Activated CD8-positive, alpha-beta T cell treated with anti-CD3 and anti-CD28 coated beads, Interleukin-2, amount 10 ng/mL, durations not matched to agents 7 days and 5 days (primary cell): ENCODE measurements at regions not wholly inside any gene's neighbourhood (a gene's known extent, or its start where the extent isn't known, plus 50 kb on each side); places are given as distances from the start of the nearest gene placed in this dataset.

Experiments
- ATAC-seq: fragments of 150-1000 bp; cut with Tn5 transposase; one replicate; pipeline ENCODE4 v1.10.0; 2021; ENCODE audit warnings: moderate library complexity
- CTCF ChIA-PET: fragments of 350-600 bp; sonication (Branson Sonifier 250); formaldehyde crosslinking; loops from one replicate; lab custom pipeline; 2021; ENCODE audit warnings: antibody characterized with exemption; lab: Charles Lee
- POLR2A ChIA-PET: fragments of 350-600 bp; sonication (Branson Sonifier 250); formaldehyde crosslinking; loops from one replicate; lab custom pipeline; 2021; ENCODE audit warnings: antibody characterized with exemption; lab: Charles Lee
- DNase-seq: peaks from one replicate; pipeline ENCODE4 v3.0.0-alpha.2; 2020
- H3K27ac Mint-ChIP-seq: one replicate; pipeline ENCODE4 v1.8.0; 2021; ENCODE audit warnings: mild to moderate bottlenecking, mixed read lengths
- H3K27me3 Mint-ChIP-seq: one replicate; pipeline ENCODE4 v1.8.0; 2021; ENCODE audit warnings: low read depth, mixed read lengths
- H3K36me3 Mint-ChIP-seq: one replicate; pipeline ENCODE4 v1.8.0; 2021; ENCODE audit warnings: low read depth, mixed read lengths
- H3K4me1 Mint-ChIP-seq: one replicate; pipeline ENCODE4 v1.8.0; 2021; ENCODE audit warnings: low read depth, mixed read lengths
- H3K4me3 Mint-ChIP-seq: one replicate; pipeline ENCODE4 v1.8.0; 2021; ENCODE audit warnings: mild to moderate bottlenecking, mixed read lengths
- H3K9me3 Mint-ChIP-seq: one replicate; pipeline ENCODE4 v1.8.0; 2022; ENCODE audit warnings: mixed read lengths; ENCODE audit not compliant: insufficient read depth

DNA sequence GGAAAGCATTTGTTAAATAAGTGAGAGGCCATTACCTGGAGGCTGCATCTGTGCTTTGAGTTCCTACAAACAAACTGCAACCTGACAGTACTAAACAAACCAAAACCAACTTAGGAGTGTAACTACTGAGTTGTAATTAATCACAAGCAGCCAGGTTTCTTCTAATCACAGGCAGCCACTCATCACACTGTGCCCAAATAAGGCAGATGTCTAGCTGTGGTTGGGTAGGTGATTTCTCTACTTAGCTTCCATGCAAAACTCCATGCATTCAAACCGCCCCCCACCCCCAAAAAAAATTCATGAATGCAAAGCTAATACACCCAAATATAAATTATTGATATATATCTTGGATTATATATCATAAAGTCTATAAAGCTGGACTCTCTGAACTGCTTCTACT is 461.1 kb downstream of the ARL4A start:
- H3K36me3 Mint-ChIP-seq, result no peaks in the 10 kb centered on the region
- no peaks in the 10 kb centered on the region for H3K4me1 Mint-ChIP-seq
- no peak overlapping the region for H3K4me3 Mint-ChIP-seq
- H3K27ac Mint-ChIP-seq, result no peak overlapping the region
- no peak for DNase-seq
- CTCF ChIA-PET, result no interaction called here
- H3K9me3 Mint-ChIP-seq, result no peaks in the 10 kb centered on the region
- ATAC-seq, result no peak
- H3K27me3 Mint-ChIP-seq, result no peaks in the 10 kb centered on the region
- POLR2A ChIA-PET, result no interaction called here

DNA sequence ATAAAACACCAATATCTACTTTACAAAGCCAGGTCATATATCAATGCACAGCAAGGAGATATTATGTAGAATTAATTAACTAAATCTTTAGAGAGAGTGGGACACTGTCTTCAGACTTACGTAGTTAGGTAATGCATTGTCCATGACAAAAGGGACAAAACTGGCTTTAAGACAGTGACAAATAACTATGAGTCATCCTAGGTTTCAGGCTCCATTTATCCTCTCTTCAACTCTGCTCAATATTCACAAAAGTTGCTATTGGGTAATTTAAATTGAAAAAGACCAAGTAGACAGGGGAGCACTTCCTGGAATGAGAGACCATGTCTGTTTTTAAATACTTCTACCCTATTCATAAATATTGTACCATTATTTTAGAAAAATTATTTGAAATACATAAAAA is 464.5 kb downstream of the ARL4A start:
- H3K9me3 Mint-ChIP-seq, result no peaks in the 10 kb centered on the region
- CTCF ChIA-PET, result no interaction called here
- no peak overlapping the region for H3K27ac Mint-ChIP-seq
- no peak for ATAC-seq
- no peak for DNase-seq
- H3K4me1 Mint-ChIP-seq, result no peaks in the 10 kb centered on the region
- H3K4me3 Mint-ChIP-seq, result no peak overlapping the region
- no peaks in the 10 kb centered on the region for H3K27me3 Mint-ChIP-seq
- H3K36me3 Mint-ChIP-seq, result no peaks in the 10 kb centered on the region
- POLR2A ChIA-PET, result no interaction called here

DNA sequence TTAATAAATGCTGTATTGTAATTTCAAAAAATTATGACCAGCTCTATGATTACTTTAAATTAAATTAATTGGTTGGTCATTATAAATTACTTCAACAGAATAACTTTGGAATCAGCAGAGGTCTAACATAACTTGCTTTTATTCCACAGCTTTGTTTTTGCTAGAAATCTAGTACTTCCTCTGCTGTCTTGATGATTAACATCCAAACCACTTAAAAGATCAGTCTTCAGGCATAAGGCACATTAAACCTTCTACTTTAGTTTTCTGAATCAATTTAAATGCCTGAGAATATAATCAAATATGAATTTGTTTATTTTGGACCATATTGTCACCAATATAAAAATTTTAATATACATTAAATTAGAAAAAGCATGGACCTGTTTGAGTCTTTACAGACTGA is 465.3 kb downstream of the ARL4A start:
- H3K4me1 Mint-ChIP-seq, result no peaks in the 10 kb centered on the region
- H3K36me3 Mint-ChIP-seq, result no peaks in the 10 kb centered on the region
- H3K4me3 Mint-ChIP-seq, result no peak overlapping the region
- H3K27ac Mint-ChIP-seq, result no peak overlapping the region
- CTCF ChIA-PET, result no interaction called here
- H3K27me3 Mint-ChIP-seq, result no peaks in the 10 kb centered on the region
- ATAC-seq (no peak), DNase-seq (no peak)
- no peaks in the 10 kb centered on the region for H3K9me3 Mint-ChIP-seq
- POLR2A ChIA-PET, result no interaction called here

DNA sequence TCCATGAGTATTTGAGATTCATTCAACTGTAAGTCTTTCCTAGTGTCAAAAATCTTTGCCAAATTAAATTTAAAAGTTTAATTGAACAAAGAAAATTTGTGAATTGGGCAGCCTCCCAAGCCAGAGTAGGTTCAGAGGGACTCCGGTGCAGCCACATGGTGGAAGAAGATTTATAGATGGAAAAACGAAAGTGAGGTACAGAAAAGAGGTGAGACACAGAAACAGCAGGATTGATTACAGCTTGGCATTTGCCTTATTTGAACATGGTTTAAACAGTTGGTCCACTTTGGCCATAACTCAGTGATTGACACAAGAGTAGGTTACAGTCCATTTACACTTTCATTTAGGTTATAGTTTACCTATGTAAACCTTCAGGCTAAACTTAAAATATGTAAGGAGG is 465.8 kb downstream of the ARL4A start:
- no peak overlapping the region for H3K27ac Mint-ChIP-seq
- no peaks in the 10 kb centered on the region for H3K27me3 Mint-ChIP-seq
- ATAC-seq (no peak), DNase-seq (no peak)
- no peaks in the 10 kb centered on the region for H3K4me1 Mint-ChIP-seq
- CTCF ChIA-PET, result no interaction called here
- POLR2A ChIA-PET, result no interaction called here
- H3K4me3 Mint-ChIP-seq, result no peak overlapping the region
- no peaks in the 10 kb centered on the region for H3K36me3 Mint-ChIP-seq
- H3K9me3 Mint-ChIP-seq, result no peaks in the 10 kb centered on the region

DNA sequence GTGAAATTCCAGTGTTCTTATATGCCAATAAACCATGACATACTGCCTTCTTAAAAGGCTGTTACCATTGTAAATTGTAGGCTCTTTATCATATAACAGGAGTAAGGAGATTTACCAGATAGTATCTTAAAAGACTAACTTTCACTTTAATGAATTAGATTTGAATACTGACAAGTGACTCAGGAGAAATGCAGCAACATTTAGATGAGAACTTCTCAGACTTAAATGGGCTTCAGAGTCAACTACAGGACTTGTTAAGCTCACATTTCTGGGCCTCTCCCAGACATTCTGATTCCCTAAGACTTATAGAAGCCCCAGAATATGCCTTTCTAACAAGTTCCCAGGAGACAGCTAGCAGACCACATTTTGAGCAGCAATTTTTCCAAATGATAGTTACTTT is 466.3 kb downstream of the ARL4A start:
- DNase-seq (no peak), ATAC-seq (no peak)
- ChIA-PET POLR2A (no interaction called here), CTCF (interaction anchor here (0.7 kb wide), 1 partner anchor 57 kb away, joined by 3 read pairs; no protein-coding TSS in a partner anchor)
- Mint-ChIP-seq H3K4me1 (no peaks in the 10 kb centered on the region), H3K36me3 (no peaks in the 10 kb centered on the region), H3K9me3 (no peaks in the 10 kb centered on the region), H3K4me3 (no peak overlapping the region), H3K27me3 (no peaks in the 10 kb centered on the region), H3K27ac (no peak overlapping the region)

DNA sequence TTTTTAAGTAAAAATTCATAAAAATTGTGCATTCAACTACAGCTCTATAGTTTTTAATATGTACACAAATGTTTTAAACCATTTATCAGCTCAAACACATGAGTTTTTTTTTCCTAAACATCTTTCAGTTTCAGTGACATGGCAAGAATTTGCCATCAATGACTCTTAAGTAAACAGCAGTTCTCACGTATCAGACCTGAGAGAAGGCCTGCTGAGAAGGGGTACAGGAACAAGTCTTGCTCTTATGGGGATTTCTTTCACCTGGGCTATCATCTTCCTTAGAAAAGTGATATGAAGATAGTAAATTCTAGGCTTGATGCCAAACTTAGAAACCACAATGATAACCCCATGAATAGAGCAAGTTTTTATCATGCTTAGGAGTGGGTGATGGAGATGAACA is 467.8 kb downstream of the ARL4A start:
- H3K4me3 Mint-ChIP-seq, result no peak overlapping the region
- no peaks in the 10 kb centered on the region for H3K4me1 Mint-ChIP-seq
- no peaks in the 10 kb centered on the region for H3K36me3 Mint-ChIP-seq
- ATAC-seq (no peak), DNase-seq (no peak)
- H3K27ac Mint-ChIP-seq, result no peak overlapping the region
- ChIA-PET CTCF (no interaction called here), POLR2A (no interaction called here)
- no peaks in the 10 kb centered on the region for H3K9me3 Mint-ChIP-seq
- H3K27me3 Mint-ChIP-seq, result peaks cover 4% of the 10 kb centered on the region

DNA sequence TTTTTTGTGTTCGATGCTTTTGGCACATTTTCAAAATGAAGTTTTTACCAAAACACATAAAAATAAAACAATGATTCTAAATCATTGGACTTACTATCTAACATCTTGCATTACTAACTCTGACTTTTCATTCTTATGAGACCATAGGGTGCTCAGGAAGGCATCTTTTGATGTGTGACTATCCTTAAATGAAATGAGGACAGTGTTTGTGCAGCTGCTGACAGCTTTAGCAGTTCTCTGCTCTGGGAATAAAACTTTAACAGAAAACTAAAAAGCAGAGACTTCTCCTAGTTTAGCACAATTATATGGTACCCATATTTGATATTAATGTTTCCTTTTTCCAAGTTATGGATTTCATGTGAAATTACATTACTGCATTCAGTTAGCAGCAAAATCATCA is 471.6 kb downstream of the ARL4A start:
- no peak for ATAC-seq
- Mint-ChIP-seq H3K27ac (no peak overlapping the region), H3K36me3 (no peaks in the 10 kb centered on the region), H3K27me3 (peaks cover 4% of the 10 kb centered on the region), H3K9me3 (no peaks in the 10 kb centered on the region), H3K4me3 (no peak overlapping the region), H3K4me1 (no peaks in the 10 kb centered on the region)
- POLR2A ChIA-PET, result no interaction called here
- no peak for DNase-seq
- CTCF ChIA-PET, result no interaction called here

DNA sequence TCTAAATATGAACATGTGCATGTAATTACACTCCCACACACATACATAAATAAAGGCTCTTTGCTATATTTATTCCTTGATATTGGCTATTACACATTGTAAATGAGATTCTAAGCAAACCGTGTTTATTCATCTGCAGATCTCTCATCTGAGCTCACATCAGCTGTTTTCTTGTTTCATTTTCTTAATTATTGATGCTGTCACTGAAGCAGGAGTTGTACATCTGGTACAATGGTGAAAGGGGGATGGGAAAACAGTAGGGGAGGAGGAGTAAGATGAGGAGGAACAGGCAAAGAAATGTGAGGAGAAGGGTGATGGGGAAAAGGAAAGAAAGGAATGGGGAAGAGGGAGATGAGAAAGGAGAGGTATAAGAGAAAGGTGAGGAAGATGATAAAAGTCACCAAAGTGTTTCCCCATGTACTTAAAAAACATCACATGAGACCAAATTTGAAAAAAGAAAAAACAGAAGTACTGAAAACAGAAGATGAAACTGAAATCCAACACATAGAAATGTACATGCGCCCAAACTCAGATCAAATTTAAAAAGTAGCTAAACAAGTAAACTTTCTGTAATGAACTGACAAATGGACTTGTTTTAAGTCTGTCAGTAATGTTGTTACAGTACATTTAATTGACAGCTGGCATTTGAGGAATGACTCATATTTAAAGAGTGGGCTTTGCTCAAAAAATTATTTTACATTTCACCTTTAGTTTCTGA is 472.2 kb downstream of the ARL4A start:
- no peak for ATAC-seq
- no peak for DNase-seq
- POLR2A ChIA-PET, result no interaction called here
- no peak overlapping the region for H3K27ac Mint-ChIP-seq
- no peaks in the 10 kb centered on the region for H3K4me1 Mint-ChIP-seq
- H3K4me3 Mint-ChIP-seq, result no peak overlapping the region
- CTCF ChIA-PET, result no interaction called here
- peaks cover 4% of the 10 kb centered on the region for H3K27me3 Mint-ChIP-seq
- no peaks in the 10 kb centered on the region for H3K9me3 Mint-ChIP-seq
- no peaks in the 10 kb centered on the region for H3K36me3 Mint-ChIP-seq

DNA sequence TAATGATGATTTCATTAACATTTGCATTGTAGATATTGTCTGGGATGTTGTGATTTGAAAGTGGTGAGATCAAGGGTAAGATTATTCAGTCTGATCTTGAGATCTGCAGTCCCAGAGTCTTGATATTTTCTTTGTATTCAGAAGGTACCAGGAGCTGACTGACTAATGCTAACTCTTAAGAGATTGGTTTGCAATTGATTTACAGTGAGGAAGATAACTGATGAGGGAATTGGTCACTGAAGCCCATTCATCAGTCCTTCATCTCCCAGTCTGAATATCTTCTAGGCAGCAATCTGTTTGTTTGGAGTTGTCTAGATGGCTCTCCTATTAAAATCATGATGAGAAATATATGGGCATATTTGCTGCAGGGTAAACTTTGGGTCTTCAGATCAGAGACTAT is 473.7 kb downstream of the ARL4A start:
- Mint-ChIP-seq H3K9me3 (no peaks in the 10 kb centered on the region), H3K27ac (no peak overlapping the region), H3K4me1 (no peaks in the 10 kb centered on the region), H3K4me3 (no peak overlapping the region), H3K27me3 (peaks cover 7% of the 10 kb centered on the region), H3K36me3 (no peaks in the 10 kb centered on the region)
- CTCF ChIA-PET, result no interaction called here
- POLR2A ChIA-PET, result no interaction called here
- ATAC-seq (no peak), DNase-seq (no peak)

DNA sequence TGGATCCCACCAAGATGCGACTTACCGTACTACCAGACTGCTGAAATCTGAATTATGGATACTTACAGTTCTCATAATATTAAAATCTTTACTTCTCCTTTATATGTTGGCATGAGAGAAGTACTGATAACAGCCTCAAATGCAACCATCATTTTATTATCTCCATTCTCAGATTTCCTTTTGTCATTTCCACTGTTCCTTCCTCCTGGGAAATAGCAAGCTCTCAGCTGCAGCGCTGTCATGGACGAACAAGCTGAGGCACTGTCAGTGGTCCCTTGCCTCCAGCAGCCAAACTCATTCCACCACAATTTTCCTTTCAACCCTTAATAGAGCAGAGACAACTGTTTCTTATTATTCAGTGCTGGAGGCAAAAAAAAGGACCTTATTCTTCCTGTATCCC is 478.4 kb downstream of the ARL4A start:
- POLR2A ChIA-PET, result no interaction called here
- H3K4me3 Mint-ChIP-seq, result no peak overlapping the region
- CTCF ChIA-PET, result no interaction called here
- H3K27me3 Mint-ChIP-seq, result peaks cover 3% of the 10 kb centered on the region
- no peaks in the 10 kb centered on the region for H3K9me3 Mint-ChIP-seq
- H3K27ac Mint-ChIP-seq, result no peak overlapping the region
- DNase-seq (no peak), ATAC-seq (no peak)
- no peaks in the 10 kb centered on the region for H3K4me1 Mint-ChIP-seq
- no peaks in the 10 kb centered on the region for H3K36me3 Mint-ChIP-seq

DNA sequence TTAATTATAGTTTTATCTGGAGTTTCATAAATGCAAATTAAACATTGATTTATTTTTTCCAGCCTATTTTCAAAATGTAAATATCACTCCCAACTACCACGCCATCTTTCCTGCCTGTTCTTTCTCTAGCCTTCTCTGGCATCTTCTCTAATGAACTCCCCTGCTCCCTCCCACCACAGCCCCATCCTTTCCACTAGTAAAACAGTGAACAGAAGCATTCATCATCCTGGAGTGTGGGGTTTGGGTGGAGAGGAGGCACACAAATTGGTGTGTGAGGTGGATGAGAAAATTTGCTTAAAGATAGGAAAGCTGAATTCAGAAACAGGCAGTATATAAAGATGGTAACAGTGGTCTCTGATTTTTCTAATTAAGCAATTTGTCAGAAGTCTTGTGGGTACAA is 479.4 kb downstream of the ARL4A start:
- H3K4me3 Mint-ChIP-seq, result no peak overlapping the region
- H3K4me1 Mint-ChIP-seq, result no peaks in the 10 kb centered on the region
- ATAC-seq (no peak), DNase-seq (no peak)
- ChIA-PET POLR2A (no interaction called here), CTCF (no interaction called here)
- H3K27ac Mint-ChIP-seq, result no peak overlapping the region
- H3K36me3 Mint-ChIP-seq, result no peaks in the 10 kb centered on the region
- peaks cover 3% of the 10 kb centered on the region for H3K27me3 Mint-ChIP-seq
- H3K9me3 Mint-ChIP-seq, result no peaks in the 10 kb centered on the region

DNA sequence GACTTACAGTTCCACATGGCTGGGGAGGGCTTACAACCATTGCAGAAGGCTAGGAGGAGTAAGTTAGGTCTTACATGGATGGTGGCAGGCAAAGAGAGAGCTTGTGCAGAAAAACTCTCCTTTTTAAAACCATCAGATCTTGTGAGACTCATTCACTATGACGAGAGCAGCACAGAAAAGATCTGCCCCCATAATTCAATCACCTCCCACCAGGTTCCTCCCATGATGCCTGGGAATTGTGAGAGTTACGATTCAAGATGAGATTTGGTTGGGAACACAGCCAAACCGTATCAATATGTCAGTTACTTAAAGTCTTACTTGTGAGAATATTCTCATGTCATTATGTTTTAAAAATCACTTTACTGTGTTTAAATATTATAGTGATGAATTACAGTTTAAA is 481.9 kb downstream of the ARL4A start:
- CTCF ChIA-PET, result no interaction called here
- Mint-ChIP-seq H3K4me1 (no peaks in the 10 kb centered on the region), H3K9me3 (no peaks in the 10 kb centered on the region), H3K36me3 (no peaks in the 10 kb centered on the region), H3K4me3 (no peak overlapping the region), H3K27me3 (peaks cover 3% of the 10 kb centered on the region), H3K27ac (no peak overlapping the region)
- DNase-seq (no peak), ATAC-seq (no peak)
- POLR2A ChIA-PET, result no interaction called here

DNA sequence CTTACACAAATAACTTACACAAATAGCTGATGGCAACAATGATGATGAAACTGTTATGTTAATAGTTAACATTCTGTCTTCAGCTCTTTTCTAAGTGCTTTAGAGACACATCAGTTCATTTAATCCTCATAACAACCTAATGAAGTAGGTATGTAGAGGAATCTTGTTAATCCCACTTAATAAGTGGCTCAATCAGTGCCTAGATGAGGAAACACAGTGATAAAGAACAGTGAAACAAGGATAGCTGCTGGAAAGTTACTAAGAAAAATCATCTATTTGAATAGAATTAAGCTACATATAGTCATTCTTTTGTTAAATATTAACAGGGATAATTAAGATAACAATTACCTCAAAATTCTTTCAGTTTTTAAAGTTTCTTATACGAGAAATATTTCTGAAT is 487.6 kb downstream of the ARL4A start:
- H3K9me3 Mint-ChIP-seq, result no peaks in the 10 kb centered on the region
- POLR2A ChIA-PET, result no interaction called here
- no peaks in the 10 kb centered on the region for H3K27me3 Mint-ChIP-seq
- H3K27ac Mint-ChIP-seq, result no peak overlapping the region
- no peak for DNase-seq
- no peaks in the 10 kb centered on the region for H3K4me1 Mint-ChIP-seq
- CTCF ChIA-PET, result no interaction called here
- ATAC-seq, result no peak
- H3K36me3 Mint-ChIP-seq, result no peaks in the 10 kb centered on the region
- H3K4me3 Mint-ChIP-seq, result no peak overlapping the region
